ENCODE measurements at regions not wholly inside any gene's neighbourhood (a gene's known extent, or its start where the extent isn't known, plus 50 kb on each side); places are given as distances from the start of the nearest gene placed in this dataset.

DNA sequence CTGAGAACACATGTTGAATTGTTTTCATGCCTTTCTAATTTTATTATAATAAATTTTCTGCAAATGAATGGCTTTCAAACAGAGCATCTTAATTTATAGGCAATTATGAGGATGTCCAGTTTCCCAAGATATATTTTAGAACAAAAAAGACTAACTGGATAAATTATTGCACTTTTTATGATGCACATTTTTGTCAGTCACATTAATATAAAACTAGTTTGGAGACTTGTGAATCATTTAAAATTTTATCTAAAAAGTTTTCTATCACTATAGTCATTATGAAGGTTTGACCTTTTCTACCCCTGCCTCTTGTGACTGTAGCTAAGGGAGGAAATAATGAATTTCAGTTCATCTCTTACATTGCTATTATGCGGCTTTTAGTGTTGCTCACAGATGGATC, 393.8 kb downstream of the TAF11L14 start (continued):
- TF ChIP-seq HDAC6 (IDR thresholded peaks at IDR 0.05; ENCODE audit: low read depth, low read length): no peak

DNA sequence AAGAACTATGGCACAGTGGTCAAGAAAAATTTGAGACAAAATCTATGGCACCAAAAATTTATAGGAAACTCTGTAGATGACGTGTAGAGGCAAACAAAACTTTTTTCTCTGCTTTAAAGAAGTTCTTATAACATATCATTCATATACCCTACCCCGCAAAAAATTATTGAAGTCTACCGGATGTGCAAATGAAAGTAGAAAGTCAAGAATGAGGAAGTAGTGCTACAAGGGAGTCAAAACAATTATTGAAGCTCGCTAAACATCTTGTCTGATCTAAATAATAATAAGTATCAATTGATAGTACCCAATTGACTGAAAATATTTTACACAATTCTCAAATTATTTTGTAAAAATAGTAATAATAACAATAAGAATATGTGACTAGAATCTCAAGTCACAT, 398.5 kb downstream of the TAF11L14 start:
- no peak overlapping the region for H2BK120ac ChIP-seq (replicated peaks; ENCODE audit: low read depth, low read length)
- no peak overlapping the region for H2BK12ac ChIP-seq (ENCODE audit: low read depth, low read length)
- no peaks in the 10 kb centered on the region for H3K27me3 ChIP-seq (replicated peaks in 1 of 4; ENCODE audit: control insufficient read depth in 3 of 4, extremely low read depth in 1 of 4, insufficient read depth in 3 of 4, low read length in 3 of 4)
- no peak overlapping the region for H3K9ac ChIP-seq (replicated peaks in 1 of 4; ENCODE audit: extremely low read depth in 1 of 4, low read depth in 3 of 4, low read length in 3 of 4)
- no peak overlapping the region for H2BK5ac ChIP-seq (ENCODE audit: low read depth, low read length)
- no peak overlapping the region for H3K4me2 ChIP-seq (ENCODE audit: insufficient read depth in 1 of 2, low read depth in 2 of 2, low read length in 2 of 2)
- WGBS, 2 experiments (ENCODE audit: extremely low coverage in 1 of 2, insufficient coverage in 1 of 2, insufficient read length in 1 of 2, insufficient replicate concordance in 2 of 2, low coverage in 1 of 2, low lambda C conversion rate in 2 of 2, missing lambda C conversion rate in 1 of 2): 75% methylated on average over 4 of the region's 4 CpGs; no CpG with 5 or more reads in 1 of the 2 experiments
- H4K91ac ChIP-seq (replicated peaks; ENCODE audit: insufficient read length, low read length): no peak overlapping the region
- no peak overlapping the region for H4K5ac ChIP-seq (ENCODE audit: insufficient read length, low read depth, low read length)
- no peak for FAIRE-seq
- H3K79me1 ChIP-seq (ENCODE audit: low read depth, low read length): no peaks in the 10 kb centered on the region
- H2BK20ac ChIP-seq (ENCODE audit: low read length): no peak overlapping the region
- ChIA-PET CTCF (ENCODE audit: partially characterized antibody) (no interaction called here), POLR2A (ENCODE audit: partially characterized antibody) (no interaction called here)
- H3K18ac ChIP-seq (ENCODE audit: extremely low read depth, low read length): no peak overlapping the region
- H3K23ac ChIP-seq (ENCODE audit: insufficient read length): no peak overlapping the region
- peaks cover 0 to 5% of the 10 kb centered on the region in 2 experiments; a peak in 2 of 4 replicates for H3K9me3 ChIP-seq (ENCODE audit: insufficient read depth in 2 of 2, low read depth in 1 of 2, low read length in 1 of 2)
- no peak overlapping the region for H4K8ac ChIP-seq (ENCODE audit: extremely low read depth, insufficient read depth, low read length)
- no peak overlapping the region for H3K4ac ChIP-seq (replicated peaks; ENCODE audit: insufficient read length, low read depth, low read length)
- no peak overlapping the region for H3K14ac ChIP-seq (ENCODE audit: insufficient read length)
- TF ChIP-seq ZNF274 (IDR thresholded peaks at IDR 0.05; ENCODE audit: borderline replicate concordance, extremely low read depth, low read length) (no peak), EGR1 (IDR thresholded peaks at IDR 0.05; ENCODE audit: borderline replicate concordance, low read depth, low read length) (no peak), ASH2L (IDR thresholded peaks at IDR 0.05; ENCODE audit: low read length) (no peak), SIX5 (IDR thresholded peaks at IDR 0.05; ENCODE audit: low read depth, low read length) (no peak), BCL11A (IDR thresholded peaks at IDR 0.05; ENCODE audit: low read depth in 2 of 2, low read length in 2 of 2) (no peak), TAF7 (optimal IDR thresholded peaks at IDR 0.05; ENCODE audit: borderline replicate concordance, low read depth, low read length) (no peak), TAF1 (IDR thresholded peaks at IDR 0.05; ENCODE audit: low read depth, low read length) (no peak), RXRA (IDR thresholded peaks at IDR 0.05; ENCODE audit: insufficient read depth, low read depth, low read length) (no peak)
- no peak overlapping the region for H2AK5ac ChIP-seq (ENCODE audit: low read depth, low read length)
- no peaks in the 10 kb centered on the region for H3K4me1 ChIP-seq (replicated peaks in 1 of 4; ENCODE audit: control insufficient read depth in 3 of 4, insufficient read depth in 4 of 4, low read length in 3 of 4)
- no peaks in the 10 kb centered on the region for H3K36me3 ChIP-seq (ENCODE audit: control insufficient read depth in 2 of 4, insufficient read depth in 4 of 4, low read length in 3 of 4)
- no peaks in the 10 kb centered on the region for H4K20me1 ChIP-seq (replicated peaks in 1 of 2; ENCODE audit: control insufficient read depth in 1 of 2, insufficient read depth in 2 of 2, low read length in 2 of 2)
- H3K23me2 ChIP-seq (ENCODE audit: low read depth, low read length): no peaks in the 10 kb centered on the region
- no peak overlapping the region for H3K4me3 ChIP-seq (ENCODE audit: extremely low read depth in 1 of 4, insufficient read depth in 2 of 4, low read depth in 3 of 4, low read length in 4 of 4)
- no peak overlapping the region for H2BK15ac ChIP-seq (ENCODE audit: low read length)
- DNase-seq (ENCODE audit: low read depth in 1 of 2, low spot score in 2 of 2): no peak
- no peak overlapping the region for H3K27ac ChIP-seq (ENCODE audit: low read depth, low read length)
- no peak overlapping the region for H3K56ac ChIP-seq (replicated peaks; ENCODE audit: insufficient read length, low read depth, low read length)
- no peaks in the 10 kb centered on the region for H3K79me2 ChIP-seq (ENCODE audit: control insufficient read depth in 1 of 2, insufficient read depth in 2 of 2, low read length in 2 of 2)
- no peak overlapping the region for H2AFZ ChIP-seq (ENCODE audit: low read length)

Data from H1 (cell line).